ENCODE measurements at regions not wholly inside any gene's neighbourhood (a gene's known extent, or its start where the extent isn't known, plus 50 kb on each side); places are given as distances from the start of the nearest gene placed in this dataset.

DNA sequence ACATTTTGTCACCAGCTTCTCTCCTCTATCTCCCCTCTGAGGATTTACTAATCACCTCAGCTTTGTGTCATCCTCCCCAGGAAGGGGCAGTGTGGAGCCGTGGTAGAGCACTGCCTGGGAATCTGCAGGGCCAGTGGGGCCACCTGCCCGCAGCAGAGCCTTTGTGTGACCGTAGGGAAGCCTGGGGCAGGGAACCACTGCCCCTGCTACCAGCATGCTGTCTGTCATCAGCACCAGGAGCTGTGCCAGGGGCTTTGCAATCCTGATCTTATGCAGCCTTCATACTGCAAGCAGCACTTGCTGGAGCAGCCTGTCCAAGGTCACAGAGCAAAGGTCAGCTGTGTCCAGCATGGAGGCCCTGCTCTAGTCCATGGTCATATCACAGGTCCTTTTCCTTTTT, 170.2 kb upstream of the IL12A start:
- no TSS peak for BruUV-seq (replicated peaks)
- intact Hi-C loops (cut with micrococcal nuclease) = no loop called here

DNA sequence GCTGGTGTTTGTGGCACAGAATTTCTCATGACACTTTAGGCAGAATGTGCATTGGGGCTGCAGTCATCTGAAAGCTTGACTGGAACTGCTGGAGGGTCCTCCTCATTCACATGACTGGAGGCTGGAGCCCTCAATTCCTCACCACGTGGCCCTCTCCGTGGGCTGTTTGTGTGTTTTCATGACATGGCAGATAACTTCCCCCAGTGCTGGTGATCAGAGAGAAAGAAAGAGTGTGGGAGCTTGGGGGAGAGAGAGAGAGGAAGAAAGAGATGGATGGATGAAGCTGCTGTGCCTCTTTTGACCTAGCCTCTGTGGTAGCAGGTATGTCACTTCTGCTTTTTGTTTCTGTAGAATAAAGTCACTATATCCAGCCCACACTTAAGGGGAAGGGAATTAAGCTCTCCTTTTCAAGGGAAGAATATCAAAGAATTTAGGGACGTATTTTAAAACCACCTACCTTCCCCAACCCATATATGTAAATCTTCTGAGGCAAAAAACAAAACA, 169.6 kb upstream of the IL12A start:
- no peak for ATAC-seq
- intact Hi-C loops (cut with micrococcal nuclease) = no loop called here
- DNase-seq (ENCODE audit: extremely low read depth in 1 of 4, low spot score in 3 of 4) = no peak
- no peaks in the 10 kb centered on the region for H3K79me2 ChIP-seq (ENCODE audit: control insufficient read depth, insufficient read depth, low read length)
- no peaks in the 10 kb centered on the region for H3K9me1 ChIP-seq (ENCODE audit: control insufficient read depth, insufficient read depth, low read length)
- no peak overlapping the region for H3K4me2 ChIP-seq (ENCODE audit: insufficient read depth, low read length)
- H3K36me3 ChIP-seq (ENCODE audit: control insufficient read depth, insufficient read depth, low read length) = no peaks in the 10 kb centered on the region
- WGBS (ENCODE audit: insufficient coverage, low coverage, missing lambda C conversion rate) = 3% methylated on average over 3 of the region's 3 CpGs
- H3K9me3 ChIP-seq (replicated peaks; ENCODE audit: control insufficient read depth, insufficient read depth, low read depth, low read length) = no peaks in the 10 kb centered on the region
- H3K27me3 ChIP-seq (ENCODE audit: control insufficient read depth in 2 of 2, insufficient read depth in 2 of 2, low read length in 2 of 2) = 0 out of 5 replicates have a peak, but pooled peaks cover 0 to under 1% of the 10 kb centered on the region in 2 experiments
- POLR2A ChIA-PET = interaction anchor here (0.6 kb wide), 1 partner anchor 14 kb away, joined by 3 read pairs; no protein-coding TSS in a partner anchor
- H3K9ac ChIP-seq (ENCODE audit: insufficient read depth in 1 of 2, low read depth in 2 of 2, low read length in 2 of 2) = no peak overlapping the region
- no peaks in the 10 kb centered on the region for H3K4me1 ChIP-seq (replicated peaks in 1 of 2; ENCODE audit: control insufficient read depth in 2 of 2, insufficient read depth in 2 of 2, low read length in 2 of 2)
- H4K20me1 ChIP-seq (replicated peaks; ENCODE audit: control insufficient read depth, insufficient read depth, low read length) = no peaks in the 10 kb centered on the region
- H3K4me3 ChIP-seq = no peak overlapping the region
- in situ Hi-C loops (cut with MboI) = loop anchor here (25.0 kb wide), 1 partner anchor 982 kb away; no protein-coding TSS in a partner anchor
- CTCF ChIA-PET (ENCODE audit: low intra/inter-chr PET ratio) = no interaction called here
- no TSS peak for BruUV-seq (replicated peaks)
- no peak overlapping the region for H3K27ac ChIP-seq (ENCODE audit: extremely low read depth, low read depth, low read length)
- no peak for FAIRE-seq
- no peak overlapping the region for H2AFZ ChIP-seq (ENCODE audit: low read depth, low read length)
- TF ChIP-seq ETV1 (tag; conservative IDR thresholded peaks at IDR 0.05; ENCODE audit: low read depth) = no peak
- TF ChIP-seq, protein P1, sequence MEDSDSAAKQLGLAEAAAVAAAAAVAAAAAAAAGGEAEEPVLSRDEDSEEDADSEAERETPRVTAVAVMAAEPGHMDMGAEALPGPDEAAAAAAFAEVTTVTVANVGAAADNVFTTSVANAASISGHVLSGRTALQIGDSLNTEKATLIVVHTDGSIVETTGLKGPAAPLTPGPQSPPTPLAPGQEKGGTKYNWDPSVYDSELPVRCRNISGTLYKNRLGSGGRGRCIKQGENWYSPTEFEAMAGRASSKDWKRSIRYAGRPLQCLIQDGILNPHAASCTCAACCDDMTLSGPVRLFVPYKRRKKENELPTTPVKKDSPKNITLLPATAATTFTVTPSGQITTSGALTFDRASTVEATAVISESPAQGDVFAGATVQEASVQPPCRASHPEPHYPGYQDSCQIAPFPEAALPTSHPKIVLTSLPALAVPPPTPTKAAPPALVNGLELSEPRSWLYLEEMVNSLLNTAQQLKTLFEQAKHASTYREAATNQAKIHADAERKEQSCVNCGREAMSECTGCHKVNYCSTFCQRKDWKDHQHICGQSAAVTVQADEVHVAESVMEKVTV (CRISPR knock-in tag; IDR thresholded peaks at IDR 0.05) = no peak
- TF ChIP-seq ZNF224 (CRISPR knock-in tag; IDR thresholded peaks at IDR 0.05) = no peak
- no peak for TF ChIP-seq NELFE (IDR thresholded peaks at IDR 0.05; ENCODE audit: insufficient read depth, insufficient read length)
- TF ChIP-seq, protein P2, sequence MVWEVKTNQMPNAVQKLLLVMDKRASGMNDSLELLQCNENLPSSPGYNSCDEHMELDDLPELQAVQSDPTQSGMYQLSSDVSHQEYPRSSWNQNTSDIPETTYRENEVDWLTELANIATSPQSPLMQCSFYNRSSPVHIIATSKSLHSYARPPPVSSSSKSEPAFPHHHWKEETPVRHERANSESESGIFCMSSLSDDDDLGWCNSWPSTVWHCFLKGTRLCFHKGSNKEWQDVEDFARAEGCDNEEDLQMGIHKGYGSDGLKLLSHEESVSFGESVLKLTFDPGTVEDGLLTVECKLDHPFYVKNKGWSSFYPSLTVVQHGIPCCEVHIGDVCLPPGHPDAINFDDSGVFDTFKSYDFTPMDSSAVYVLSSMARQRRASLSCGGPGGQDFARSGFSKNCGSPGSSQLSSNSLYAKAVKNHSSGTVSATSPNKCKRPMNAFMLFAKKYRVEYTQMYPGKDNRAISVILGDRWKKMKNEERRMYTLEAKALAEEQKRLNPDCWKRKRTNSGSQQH (CRISPR knock-in tag; IDR thresholded peaks at IDR 0.05) = no peak
- TF ChIP-seq ELF2 (CRISPR knock-in tag; IDR thresholded peaks at IDR 0.05) = no peak
- no peak for TF ChIP-seq GABPB1 (CRISPR knock-in tag; IDR thresholded peaks at IDR 0.05)
- TF ChIP-seq CHD4 (IDR thresholded peaks at IDR 0.05; ENCODE audit: insufficient read depth, insufficient replicate concordance, low read depth, low read length, poor library complexity, severe bottlenecking) = no peak
- TF ChIP-seq ZNF431 (CRISPR knock-in tag; IDR thresholded peaks at IDR 0.05) = no peak
- TF ChIP-seq ZFPM2 (CRISPR knock-in tag; IDR thresholded peaks at IDR 0.05) = no peak
- TF ChIP-seq MAFG (tag; conservative IDR thresholded peaks at IDR 0.05) = no peak
- no peak for TF ChIP-seq NBN (IDR thresholded peaks at IDR 0.05; ENCODE audit: low read depth)
- no peak for TF ChIP-seq HCFC1 (IDR thresholded peaks at IDR 0.05; ENCODE audit: low read depth, low read length)

More for the DNA sequence above, 170.2 kb upstream of the IL12A start:
- DNase-seq (ENCODE audit: extremely low read depth in 1 of 4, low spot score in 3 of 4) = no peak
- FAIRE-seq = no peak
- H3K9me3 ChIP-seq (replicated peaks; ENCODE audit: control insufficient read depth, insufficient read depth, low read depth, low read length) = no peaks in the 10 kb centered on the region
- 0 out of 5 replicates have a peak, but pooled peaks cover 0 to 4% of the 10 kb centered on the region in 2 experiments for H3K27me3 ChIP-seq (ENCODE audit: control insufficient read depth in 2 of 2, insufficient read depth in 2 of 2, low read length in 2 of 2)
- no peaks in the 10 kb centered on the region for H3K9me1 ChIP-seq (ENCODE audit: control insufficient read depth, insufficient read depth, low read length)
- H4K20me1 ChIP-seq (replicated peaks; ENCODE audit: control insufficient read depth, insufficient read depth, low read length) = no peaks in the 10 kb centered on the region
- in situ Hi-C loops (cut with MboI) = loop anchor here (25.0 kb wide), 1 partner anchor 981 kb away; no protein-coding TSS in a partner anchor
- no peaks in the 10 kb centered on the region for H3K36me3 ChIP-seq (ENCODE audit: control insufficient read depth, insufficient read depth, low read length)
- no peaks in the 10 kb centered on the region for H3K79me2 ChIP-seq (ENCODE audit: control insufficient read depth, insufficient read depth, low read length)
- ChIA-PET CTCF (ENCODE audit: low intra/inter-chr PET ratio) (no interaction called here), POLR2A (interaction anchor here (0.6 kb wide), 1 partner anchor 13 kb away, joined by 3 read pairs; no protein-coding TSS in a partner anchor)
- H2AFZ ChIP-seq (ENCODE audit: low read depth, low read length) = no peak overlapping the region
- H3K4me1 ChIP-seq (replicated peaks in 1 of 2; ENCODE audit: control insufficient read depth in 2 of 2, insufficient read depth in 2 of 2, low read length in 2 of 2) = no peaks in the 10 kb centered on the region
- no peak overlapping the region for H3K4me2 ChIP-seq (ENCODE audit: insufficient read depth, low read length)
- no peak overlapping the region for H3K27ac ChIP-seq (ENCODE audit: extremely low read depth, low read depth, low read length)
- H3K9ac ChIP-seq (ENCODE audit: insufficient read depth in 1 of 2, low read depth in 2 of 2, low read length in 2 of 2) = no peak overlapping the region
- WGBS (ENCODE audit: insufficient coverage, low coverage, missing lambda C conversion rate) = 0% methylated on average over 3 of the region's 3 CpGs
- TF ChIP-seq MTA2 (IDR thresholded peaks at IDR 0.05; ENCODE audit: low read depth) (no peak), THRAP3 (IDR thresholded peaks at IDR 0.05; ENCODE audit: borderline replicate concordance) (no peak)
- peak; percentile 54; the same call in 1 of the 3 replicates for ATAC-seq
- no peak overlapping the region for H3K4me3 ChIP-seq
